ENCODE measurements at regions not wholly inside any gene's neighbourhood (a gene's known extent, or its start where the extent isn't known, plus 50 kb on each side); places are given as distances from the start of the nearest gene placed in this dataset.

DNA sequence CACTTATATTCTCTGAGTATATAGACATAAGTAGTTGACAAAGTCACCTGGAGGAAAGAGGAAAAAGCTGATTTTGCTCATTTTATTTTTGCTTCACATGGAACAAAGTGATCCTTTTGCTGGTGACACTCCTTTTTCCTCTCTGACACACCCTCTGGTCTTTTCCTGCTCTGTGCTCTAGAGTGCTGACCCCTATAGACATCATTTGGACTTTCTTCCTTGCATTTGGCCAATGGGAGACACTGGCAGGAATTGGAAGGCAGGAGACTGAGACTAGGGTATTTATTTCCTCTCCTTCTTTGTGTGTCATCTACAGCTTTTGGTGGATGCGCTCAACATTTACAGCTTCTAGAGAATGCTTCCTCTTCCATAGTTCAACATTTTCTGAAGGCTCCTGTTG, 1078.1 kb downstream of the SORCS1 start:
- TF ChIP-seq, protein P1, sequence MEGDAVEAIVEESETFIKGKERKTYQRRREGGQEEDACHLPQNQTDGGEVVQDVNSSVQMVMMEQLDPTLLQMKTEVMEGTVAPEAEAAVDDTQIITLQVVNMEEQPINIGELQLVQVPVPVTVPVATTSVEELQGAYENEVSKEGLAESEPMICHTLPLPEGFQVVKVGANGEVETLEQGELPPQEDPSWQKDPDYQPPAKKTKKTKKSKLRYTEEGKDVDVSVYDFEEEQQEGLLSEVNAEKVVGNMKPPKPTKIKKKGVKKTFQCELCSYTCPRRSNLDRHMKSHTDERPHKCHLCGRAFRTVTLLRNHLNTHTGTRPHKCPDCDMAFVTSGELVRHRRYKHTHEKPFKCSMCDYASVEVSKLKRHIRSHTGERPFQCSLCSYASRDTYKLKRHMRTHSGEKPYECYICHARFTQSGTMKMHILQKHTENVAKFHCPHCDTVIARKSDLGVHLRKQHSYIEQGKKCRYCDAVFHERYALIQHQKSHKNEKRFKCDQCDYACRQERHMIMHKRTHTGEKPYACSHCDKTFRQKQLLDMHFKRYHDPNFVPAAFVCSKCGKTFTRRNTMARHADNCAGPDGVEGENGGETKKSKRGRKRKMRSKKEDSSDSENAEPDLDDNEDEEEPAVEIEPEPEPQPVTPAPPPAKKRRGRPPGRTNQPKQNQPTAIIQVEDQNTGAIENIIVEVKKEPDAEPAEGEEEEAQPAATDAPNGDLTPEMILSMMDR (conservative IDR thresholded peaks at IDR 0.05; ENCODE audit: low read depth, low read length), result no peak
- TF ChIP-seq POLR2A (IDR thresholded peaks at IDR 0.05; ENCODE audit: low read depth, low read length) (no peak), CHD1 (IDR thresholded peaks at IDR 0.05; ENCODE audit: low read depth, low read length) (no peak), MAZ (IDR thresholded peaks at IDR 0.05; ENCODE audit: borderline replicate concordance, low read depth, low read length) (no peak), MAFK (IDR thresholded peaks at IDR 0.05; ENCODE audit: low read depth, low read length) (no peak)
